ENCODE measurements at regions not wholly inside any gene's neighbourhood (a gene's known extent, or its start where the extent isn't known, plus 50 kb on each side); places are given as distances from the start of the nearest gene placed in this dataset.

DNA sequence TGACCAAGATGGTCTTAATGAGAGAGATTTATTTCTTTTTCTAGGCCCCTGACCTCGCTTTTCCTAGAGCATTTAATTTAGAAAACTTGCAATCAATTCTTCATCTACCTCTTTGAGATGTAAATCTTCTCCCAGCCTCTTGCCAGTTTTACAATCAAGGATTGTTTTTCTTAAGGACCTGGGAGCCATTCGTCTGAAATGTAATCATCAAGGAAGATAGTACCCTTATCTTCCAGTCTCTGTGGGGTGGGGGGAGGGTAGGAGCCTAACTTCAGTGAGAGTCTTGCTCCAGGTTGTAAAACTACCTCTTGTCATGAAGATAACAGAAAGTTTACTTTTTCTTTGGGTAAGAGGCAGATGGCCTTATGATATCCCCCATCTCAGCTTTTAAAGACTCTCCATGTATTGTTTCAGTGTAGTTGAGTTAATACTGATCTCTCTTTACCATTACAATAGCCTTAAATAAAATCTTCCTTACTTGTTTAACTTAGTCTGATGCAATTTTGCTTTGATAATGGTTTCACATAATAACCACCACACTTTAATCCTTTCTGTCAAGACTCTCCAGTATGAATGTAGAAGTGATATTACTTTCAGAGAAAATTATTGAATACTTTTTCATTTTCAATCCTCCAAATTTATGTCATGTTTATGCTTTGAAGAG lies 110.2 kb upstream of the CPHXL start:
- Histone ChIP-seq H3K79me2 (ENCODE audit: insufficient read depth, low read length) (no peaks in the 10 kb centered on the region), H2AFZ (ENCODE audit: low read length) (no peak overlapping the region)
- no peak for DNase-seq (ENCODE audit: insufficient read length, low spot score, missing footprints)

DNA sequence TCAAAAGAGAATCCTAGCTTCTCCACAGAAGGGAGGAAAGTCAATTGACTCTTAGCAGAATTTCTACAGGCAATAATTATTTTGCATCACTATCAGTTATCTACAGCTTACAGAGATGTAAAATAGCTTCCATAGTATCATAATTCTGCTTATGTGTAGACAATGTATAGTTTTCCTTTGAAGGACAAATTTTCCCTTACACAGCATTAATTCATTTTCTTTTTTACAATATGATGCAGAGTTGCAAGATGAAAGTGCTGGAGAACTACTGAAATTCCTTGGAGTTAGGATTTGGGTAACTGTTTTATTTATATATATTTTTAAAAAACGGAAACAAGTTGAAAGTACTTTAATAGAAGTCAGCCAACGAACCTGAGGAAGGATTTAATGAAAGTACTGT lies 111.0 kb upstream of the CPHXL start:
- Histone ChIP-seq H3K4me3 (ENCODE audit: insufficient read depth, low read length) (no peak overlapping the region), H4K20me1 (ENCODE audit: insufficient read depth, low read length) (no peaks in the 10 kb centered on the region), H3K4me2 (ENCODE audit: insufficient read depth, low read length) (no peak overlapping the region), H3K79me2 (ENCODE audit: insufficient read depth, low read length) (no peaks in the 10 kb centered on the region), H3K27ac (ENCODE audit: low read depth, low read length) (no peak overlapping the region), H3K9me3 (ENCODE audit: low read depth, low read length) (no peaks in the 10 kb centered on the region), H3K27me3 (ENCODE audit: insufficient read depth, low read length) (no peaks in the 10 kb centered on the region), H2AFZ (ENCODE audit: low read length) (no peak overlapping the region), H3K36me3 (ENCODE audit: insufficient read depth, low read length) (no peaks in the 10 kb centered on the region), H3K4me1 (ENCODE audit: insufficient read depth, low read length) (no peaks in the 10 kb centered on the region)
- no peak for DNase-seq (ENCODE audit: insufficient read length, low spot score, missing footprints)
- TF ChIP-seq, protein P1, sequence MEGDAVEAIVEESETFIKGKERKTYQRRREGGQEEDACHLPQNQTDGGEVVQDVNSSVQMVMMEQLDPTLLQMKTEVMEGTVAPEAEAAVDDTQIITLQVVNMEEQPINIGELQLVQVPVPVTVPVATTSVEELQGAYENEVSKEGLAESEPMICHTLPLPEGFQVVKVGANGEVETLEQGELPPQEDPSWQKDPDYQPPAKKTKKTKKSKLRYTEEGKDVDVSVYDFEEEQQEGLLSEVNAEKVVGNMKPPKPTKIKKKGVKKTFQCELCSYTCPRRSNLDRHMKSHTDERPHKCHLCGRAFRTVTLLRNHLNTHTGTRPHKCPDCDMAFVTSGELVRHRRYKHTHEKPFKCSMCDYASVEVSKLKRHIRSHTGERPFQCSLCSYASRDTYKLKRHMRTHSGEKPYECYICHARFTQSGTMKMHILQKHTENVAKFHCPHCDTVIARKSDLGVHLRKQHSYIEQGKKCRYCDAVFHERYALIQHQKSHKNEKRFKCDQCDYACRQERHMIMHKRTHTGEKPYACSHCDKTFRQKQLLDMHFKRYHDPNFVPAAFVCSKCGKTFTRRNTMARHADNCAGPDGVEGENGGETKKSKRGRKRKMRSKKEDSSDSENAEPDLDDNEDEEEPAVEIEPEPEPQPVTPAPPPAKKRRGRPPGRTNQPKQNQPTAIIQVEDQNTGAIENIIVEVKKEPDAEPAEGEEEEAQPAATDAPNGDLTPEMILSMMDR (IDR thresholded peaks at IDR 0.05; ENCODE audit: extremely low read depth, low read depth, low read length) = no peak

More for the DNA sequence above, 110.2 kb upstream of the CPHXL start:
- no peaks in the 10 kb centered on the region for H3K27me3 ChIP-seq (ENCODE audit: insufficient read depth, low read length)
- no peaks in the 10 kb centered on the region for H3K4me1 ChIP-seq (ENCODE audit: insufficient read depth, low read length)
- H3K27ac ChIP-seq (ENCODE audit: low read depth, low read length) = no peak overlapping the region
- no peaks in the 10 kb centered on the region for H3K9me3 ChIP-seq (ENCODE audit: low read depth, low read length)
- no peak overlapping the region for H3K4me3 ChIP-seq (ENCODE audit: insufficient read depth, low read length)
- TF ChIP-seq, protein P1 (IDR thresholded peaks at IDR 0.05; ENCODE audit: extremely low read depth, low read depth, low read length) = no peak
- no peak overlapping the region for H3K4me2 ChIP-seq (ENCODE audit: insufficient read depth, low read length)
- no peaks in the 10 kb centered on the region for H4K20me1 ChIP-seq (ENCODE audit: insufficient read depth, low read length)
- H3K36me3 ChIP-seq (ENCODE audit: insufficient read depth, low read length) = no peaks in the 10 kb centered on the region

DNA sequence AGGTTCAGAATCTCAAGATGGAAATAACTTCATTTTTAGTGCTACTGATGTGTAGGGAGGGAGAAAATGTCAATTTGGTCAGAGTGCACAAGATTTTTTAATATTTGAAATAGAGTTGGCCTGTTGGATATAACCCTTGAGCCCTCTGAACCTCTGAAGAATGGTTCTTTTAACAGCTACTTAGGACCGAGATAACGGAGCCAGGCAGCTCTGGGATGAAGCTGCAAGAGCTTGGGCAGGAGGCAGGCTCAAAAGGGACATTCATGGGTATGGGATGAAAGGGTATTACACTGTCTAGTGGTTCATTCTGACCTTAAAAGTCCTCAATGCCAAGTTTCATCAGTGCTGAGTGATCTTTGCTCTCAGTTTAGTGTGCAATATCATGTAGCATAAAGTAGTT lies 111.4 kb upstream of the CPHXL start:
- no peak overlapping the region for H2AFZ ChIP-seq (ENCODE audit: low read length)
- H3K4me1 ChIP-seq (ENCODE audit: insufficient read depth, low read length) = no peaks in the 10 kb centered on the region
- H3K27me3 ChIP-seq (ENCODE audit: insufficient read depth, low read length) = no peaks in the 10 kb centered on the region
- no peak for DNase-seq (ENCODE audit: insufficient read length, low spot score, missing footprints)
- H3K9me3 ChIP-seq (ENCODE audit: low read depth, low read length) = no peaks in the 10 kb centered on the region
- H3K79me2 ChIP-seq (ENCODE audit: insufficient read depth, low read length) = no peaks in the 10 kb centered on the region
- TF ChIP-seq, protein P1 (IDR thresholded peaks at IDR 0.05; ENCODE audit: extremely low read depth, low read depth, low read length) = no peak
- no peak overlapping the region for H3K27ac ChIP-seq (ENCODE audit: low read depth, low read length)
- no peaks in the 10 kb centered on the region for H3K36me3 ChIP-seq (ENCODE audit: insufficient read depth, low read length)
- H3K4me3 ChIP-seq (ENCODE audit: insufficient read depth, low read length) = no peak overlapping the region
- H3K4me2 ChIP-seq (ENCODE audit: insufficient read depth, low read length) = no peak overlapping the region
- H4K20me1 ChIP-seq (ENCODE audit: insufficient read depth, low read length) = no peaks in the 10 kb centered on the region

DNA sequence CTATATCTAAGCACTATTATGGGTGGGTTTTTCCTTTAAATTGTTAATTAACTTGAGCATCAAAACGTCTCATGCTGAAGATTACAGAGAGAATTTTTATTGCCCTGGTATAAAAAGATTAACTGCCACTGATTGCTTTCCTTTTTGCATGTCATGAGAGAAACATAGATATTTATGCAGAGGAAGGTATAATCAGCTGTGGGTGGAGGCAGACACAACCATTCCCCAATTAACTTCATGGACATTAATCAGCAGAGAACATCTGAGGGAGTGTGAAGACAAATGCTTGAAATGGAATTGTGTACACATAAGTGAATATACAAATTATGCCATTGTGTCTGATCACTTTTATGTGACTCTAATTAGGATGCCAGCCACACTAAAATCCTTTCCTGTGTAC lies 115.2 kb upstream of the CPHXL start:
- DNase-seq (ENCODE audit: insufficient read length, low spot score, missing footprints) = no peak

More for the DNA sequence above, 115.2 kb upstream of the CPHXL start:
- no peaks in the 10 kb centered on the region for H4K20me1 ChIP-seq (ENCODE audit: insufficient read depth, low read length)
- H3K4me3 ChIP-seq (ENCODE audit: insufficient read depth, low read length) = no peak overlapping the region
- H3K4me2 ChIP-seq (ENCODE audit: insufficient read depth, low read length) = no peak overlapping the region
- H3K4me1 ChIP-seq (ENCODE audit: insufficient read depth, low read length) = no peaks in the 10 kb centered on the region
- H3K36me3 ChIP-seq (ENCODE audit: insufficient read depth, low read length) = no peaks in the 10 kb centered on the region
- no peaks in the 10 kb centered on the region for H3K27me3 ChIP-seq (ENCODE audit: insufficient read depth, low read length)
- H2AFZ ChIP-seq (ENCODE audit: low read length) = no peak overlapping the region
- no peaks in the 10 kb centered on the region for H3K79me2 ChIP-seq (ENCODE audit: insufficient read depth, low read length)
- H3K9me3 ChIP-seq (ENCODE audit: low read depth, low read length) = no peaks in the 10 kb centered on the region
- H3K27ac ChIP-seq (ENCODE audit: low read depth, low read length) = no peak overlapping the region
- TF ChIP-seq, protein P1 (IDR thresholded peaks at IDR 0.05; ENCODE audit: extremely low read depth, low read depth, low read length) = no peak
